ENCODE measurements at regions not wholly inside any gene's neighbourhood (a gene's known extent, or its start where the extent isn't known, plus 50 kb on each side); places are given as distances from the start of the nearest gene placed in this dataset.

GRCh38 chr5:118597543-118597942, 390.8 kb downstream of the DTWD2 start:
- no peak for DNase-seq (ENCODE audit: low spot score in 2 of 2)
- TF ChIP-seq EP300 (IDR thresholded peaks at IDR 0.05) (no peak), POLR2AphosphoS5 (IDR thresholded peaks at IDR 0.05) (no peak)
- no peak overlapping the region for H3K27ac ChIP-seq
- H3K9me3 ChIP-seq: no peaks in the 10 kb centered on the region
- WGBS: 48% methylated on average over 3 of the region's 3 CpGs
- H3K36me3 ChIP-seq: no peaks in the 10 kb centered on the region
- no peaks in the 10 kb centered on the region for H3K27me3 ChIP-seq
- no peaks in the 10 kb centered on the region for H3K4me1 ChIP-seq
- H3K4me3 ChIP-seq: no peak overlapping the region

- no peak overlapping the region for H3K27ac ChIP-seq
- no peaks in the 10 kb centered on the region for H3K9me3 ChIP-seq
- H3K4me3 ChIP-seq: no peak overlapping the region
- H3K4me1 ChIP-seq: no peaks in the 10 kb centered on the region
- DNase-seq (ENCODE audit: low spot score in 2 of 2): no peak
- no peaks in the 10 kb centered on the region for H3K27me3 ChIP-seq
- no peaks in the 10 kb centered on the region for H3K36me3 ChIP-seq
- WGBS: 55% methylated on average over 4 of the region's 4 CpGs
- no peak for TF ChIP-seq POLR2A (IDR thresholded peaks at IDR 0.05)
- TF ChIP-seq EP300 (IDR thresholded peaks at IDR 0.05): no peak
- no peak for TF ChIP-seq CTCF (IDR thresholded peaks at IDR 0.05)
- TF ChIP-seq POLR2AphosphoS5 (IDR thresholded peaks at IDR 0.05): no peak
Observed at GRCh38 chr5:118596255-118596654, 392.1 kb downstream of the DTWD2 start.

- Histone ChIP-seq H3K4me1 (no peaks in the 10 kb centered on the region), H3K27me3 (no peaks in the 10 kb centered on the region), H3K36me3 (no peaks in the 10 kb centered on the region), H3K9me3 (no peaks in the 10 kb centered on the region), H3K4me3 (no peak overlapping the region), H3K27ac (no peak overlapping the region)
- no peak for TF ChIP-seq CTCF (IDR thresholded peaks at IDR 0.05)
- TF ChIP-seq EP300 (IDR thresholded peaks at IDR 0.05): no peak
- no peak for TF ChIP-seq POLR2AphosphoS5 (IDR thresholded peaks at IDR 0.05)
- TF ChIP-seq POLR2A (IDR thresholded peaks at IDR 0.05): no peak
- no peak for DNase-seq (ENCODE audit: low spot score in 2 of 2)
- WGBS: 63% methylated on average over 1 of the region's 1 CpG
Observed at GRCh38 chr5:118593003-118593328, 395.4 kb downstream of the DTWD2 start.

- Histone ChIP-seq H3K36me3 (no peaks in the 10 kb centered on the region), H3K27me3 (no peaks in the 10 kb centered on the region), H3K9me3 (no peaks in the 10 kb centered on the region), H3K4me3 (no peak overlapping the region), H3K27ac (no peak overlapping the region), H3K4me1 (no peaks in the 10 kb centered on the region)
- WGBS: 70% methylated on average over 5 of the region's 5 CpGs
- DNase-seq (ENCODE audit: low spot score in 2 of 2): no peak
- no peak for TF ChIP-seq EP300 (IDR thresholded peaks at IDR 0.05)
- no peak for TF ChIP-seq POLR2A (IDR thresholded peaks at IDR 0.05)
- no peak for TF ChIP-seq POLR2AphosphoS5 (IDR thresholded peaks at IDR 0.05)
- no peak for TF ChIP-seq CTCF (IDR thresholded peaks at IDR 0.05)
Observed at GRCh38 chr5:118592229-118593002, 395.9 kb downstream of the DTWD2 start.

GRCh38 chr5:118590806-118591205, 397.5 kb downstream of the DTWD2 start:
- H3K4me1 ChIP-seq: no peaks in the 10 kb centered on the region
- no peaks in the 10 kb centered on the region for H3K9me3 ChIP-seq
- no peak for TF ChIP-seq CTCF (IDR thresholded peaks at IDR 0.05)
- no peak for TF ChIP-seq POLR2A (IDR thresholded peaks at IDR 0.05)
- no peak for TF ChIP-seq EP300 (IDR thresholded peaks at IDR 0.05)
- TF ChIP-seq POLR2AphosphoS5 (IDR thresholded peaks at IDR 0.05): no peak
- H3K27ac ChIP-seq: no peak overlapping the region
- DNase-seq (ENCODE audit: low spot score in 2 of 2): no peak
- H3K27me3 ChIP-seq: no peaks in the 10 kb centered on the region
- whole genome bisulfite sequencing: 71% methylated on average over 2 of the region's 2 CpGs
- H3K4me3 ChIP-seq: no peak overlapping the region
- no peaks in the 10 kb centered on the region for H3K36me3 ChIP-seq

- Histone ChIP-seq H3K36me3 (no peaks in the 10 kb centered on the region), H3K4me3 (no peak overlapping the region), H3K9me3 (no peaks in the 10 kb centered on the region), H3K4me1 (peaks cover 3% of the 10 kb centered on the region), H3K27ac (no peak overlapping the region), H3K27me3 (no peaks in the 10 kb centered on the region)
- DNase-seq (ENCODE audit: low spot score in 2 of 2): no peak
- no peak for TF ChIP-seq EP300 (IDR thresholded peaks at IDR 0.05)
- no peak for TF ChIP-seq POLR2AphosphoS5 (IDR thresholded peaks at IDR 0.05)
- no peak for TF ChIP-seq CTCF (IDR thresholded peaks at IDR 0.05)
- no peak for TF ChIP-seq POLR2A (IDR thresholded peaks at IDR 0.05)
- 42% methylated on average over 5 of the region's 5 CpGs for WGBS
Observed at GRCh38 chr5:118580949-118581348, 407.4 kb downstream of the DTWD2 start.
